ENCODE measurements at regions not wholly inside any gene's neighbourhood (a gene's known extent, or its start where the extent isn't known, plus 50 kb on each side); places are given as distances from the start of the nearest gene placed in this dataset.

- DNase-seq (ENCODE audit: low read depth in 1 of 2, low spot score in 1 of 2): no peak
Measured at GRCh38 chr20:6884114-6884513, 116.6 kb downstream of the BMP2 start.

GRCh38 chr20:6886065-6886729 lies 118.7 kb downstream of the BMP2 start:
- DNase-seq (ENCODE audit: low read depth in 1 of 2, low spot score in 1 of 2): no peak

GRCh38 chr20:6887966-6888365 lies 120.5 kb downstream of the BMP2 start:
- DNase-seq (ENCODE audit: low read depth in 1 of 2, low spot score in 1 of 2): no peak

GRCh38 chr20:6888736-6889395 lies 121.4 kb downstream of the BMP2 start:
- DNase-seq (ENCODE audit: low read depth in 1 of 2, low spot score in 1 of 2): no peak

- no peak for DNase-seq (ENCODE audit: low read depth in 1 of 2, low spot score in 1 of 2)
Measured at GRCh38 chr20:6892724-6893123, 125.2 kb downstream of the BMP2 start.

GRCh38 chr20:6898928-6899327 lies 131.4 kb downstream of the BMP2 start:
- no peak for DNase-seq (ENCODE audit: low read depth in 1 of 2, low spot score in 1 of 2)

GRCh38 chr20:6906871-6907270 lies 139.4 kb downstream of the BMP2 start:
- no peak for DNase-seq (ENCODE audit: low read depth in 1 of 2, low spot score in 1 of 2)

- no peak for DNase-seq (ENCODE audit: low read depth in 1 of 2, low spot score in 1 of 2)
Measured at GRCh38 chr20:6908673-6909072, 141.2 kb downstream of the BMP2 start.

- no peak for DNase-seq (ENCODE audit: low read depth in 1 of 2, low spot score in 1 of 2)
Measured at GRCh38 chr20:6909608-6910007, 142.1 kb downstream of the BMP2 start.

- no peak for DNase-seq (ENCODE audit: low read depth in 1 of 2, low spot score in 1 of 2)
Measured at GRCh38 chr20:6914986-6915385, 147.5 kb downstream of the BMP2 start.

- no peak for DNase-seq (ENCODE audit: low read depth in 1 of 2, low spot score in 1 of 2)
Measured at GRCh38 chr20:6916938-6917337, 149.5 kb downstream of the BMP2 start.

GRCh38 chr20:6919792-6920468 lies 152.4 kb downstream of the BMP2 start:
- no peak for DNase-seq (ENCODE audit: low read depth in 1 of 2, low spot score in 1 of 2)

- DNase-seq (ENCODE audit: low read depth in 1 of 2, low spot score in 1 of 2): no peak
Measured at GRCh38 chr20:6920991-6921613, 153.6 kb downstream of the BMP2 start.

- no peak for DNase-seq (ENCODE audit: low read depth in 1 of 2, low spot score in 1 of 2)
Measured at GRCh38 chr20:6921717-6922386, 154.4 kb downstream of the BMP2 start.

- DNase-seq (ENCODE audit: low read depth in 1 of 2, low spot score in 1 of 2): no peak
Measured at GRCh38 chr20:6924681-6925080, 157.2 kb downstream of the BMP2 start.

GRCh38 chr20:6925744-6926278 lies 158.3 kb downstream of the BMP2 start:
- no peak for DNase-seq (ENCODE audit: low read depth in 1 of 2, low spot score in 1 of 2)

- DNase-seq (ENCODE audit: low read depth in 1 of 2, low spot score in 1 of 2): no peak
Measured at GRCh38 chr20:6940048-6940447, 172.6 kb downstream of the BMP2 start.

- DNase-seq (ENCODE audit: low read depth in 1 of 2, low spot score in 1 of 2): no peak
Measured at GRCh38 chr20:6940876-6941275, 173.4 kb downstream of the BMP2 start.

- DNase-seq (ENCODE audit: low read depth in 1 of 2, low spot score in 1 of 2): no peak
Measured at GRCh38 chr20:6941571-6941970, 174.1 kb downstream of the BMP2 start.

GRCh38 chr20:6942266-6942665 lies 174.8 kb downstream of the BMP2 start:
- DNase-seq (ENCODE audit: low read depth in 1 of 2, low spot score in 1 of 2): no peak

GRCh38 chr20:6944292-6944691 lies 176.8 kb downstream of the BMP2 start:
- DNase-seq (ENCODE audit: low read depth in 1 of 2, low spot score in 1 of 2): no peak
